ENCODE measurements at regions not wholly inside any gene's neighbourhood (a gene's known extent, or its start where the extent isn't known, plus 50 kb on each side); places are given as distances from the start of the nearest gene placed in this dataset.

DNA sequence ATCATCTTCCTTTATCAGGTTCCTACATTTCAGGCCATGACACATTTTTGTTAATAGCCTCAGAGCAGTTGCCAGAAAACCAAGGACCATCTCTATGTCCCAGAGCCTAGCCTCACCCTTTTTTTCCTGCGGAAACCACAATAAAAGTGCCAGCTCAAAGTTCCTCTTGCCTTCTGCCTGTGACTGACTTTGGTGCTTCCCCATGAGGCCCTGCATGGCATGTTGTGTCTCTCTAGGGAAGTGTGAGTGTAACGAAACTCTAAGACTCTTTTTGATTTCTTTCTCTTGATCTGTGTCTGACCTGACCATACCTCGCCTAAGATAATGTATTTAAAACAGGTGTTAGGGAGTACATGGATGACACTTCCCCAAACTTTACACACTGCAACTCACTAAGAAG lies 642.3 kb upstream of the BOD1L1 start:
- no peak for TF ChIP-seq EZH2 (IDR thresholded peaks at IDR 0.05; ENCODE audit: low read depth)
- no peak for TF ChIP-seq CTCF (conservative IDR thresholded peaks at IDR 0.05)
